NCI-H1417 (cell line): ENCODE measurements at regions not wholly inside any gene's neighbourhood (a gene's known extent, or its start where the extent isn't known, plus 50 kb on each side); places are given as distances from the start of the nearest gene placed in this dataset.

Experiments used
- DNase-seq, 3 experiments: peaks; one replicate each; lab custom pipeline; 2025; lab: John Stamatoyannopoulos, UW

- peak in 2 of 3 experiments; percentile 12 to 44 for DNase-seq
Measured at GRCh38 chr1:207971331-207972219, 60.6 kb upstream of the CD34 start.

GRCh38 chr1:207970329-207971233 is 59.7 kb upstream of the CD34 start:
- no peak for DNase-seq

- no peak for DNase-seq
Measured at GRCh38 chr1:207969528-207969927, 58.6 kb upstream of the CD34 start.

DNA sequence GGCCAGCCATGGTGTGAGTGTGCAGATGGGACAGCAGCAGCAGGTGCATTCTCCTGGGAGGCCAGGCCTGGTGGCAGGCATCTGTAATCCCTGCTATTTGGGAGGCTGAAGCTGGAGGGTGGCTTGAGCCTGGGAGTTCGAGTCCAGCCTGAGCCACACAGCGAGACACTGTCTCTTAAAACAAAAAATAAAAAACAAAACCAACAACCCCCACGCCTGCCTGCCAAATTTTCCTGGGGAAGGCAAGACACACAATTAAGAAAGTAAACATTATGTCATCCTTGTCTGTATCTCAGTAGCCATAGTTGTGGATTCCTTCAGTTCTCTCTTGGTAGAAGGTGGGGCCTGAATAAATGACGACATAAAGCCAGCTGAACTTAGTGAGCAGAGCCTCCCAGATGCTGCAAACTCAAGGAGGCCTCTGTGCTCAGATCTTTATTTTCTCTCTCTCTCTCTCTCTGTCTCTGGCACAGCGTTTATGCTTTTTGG is 57.6 kb upstream of the CD34 start:
- no peak for DNase-seq

DNA sequence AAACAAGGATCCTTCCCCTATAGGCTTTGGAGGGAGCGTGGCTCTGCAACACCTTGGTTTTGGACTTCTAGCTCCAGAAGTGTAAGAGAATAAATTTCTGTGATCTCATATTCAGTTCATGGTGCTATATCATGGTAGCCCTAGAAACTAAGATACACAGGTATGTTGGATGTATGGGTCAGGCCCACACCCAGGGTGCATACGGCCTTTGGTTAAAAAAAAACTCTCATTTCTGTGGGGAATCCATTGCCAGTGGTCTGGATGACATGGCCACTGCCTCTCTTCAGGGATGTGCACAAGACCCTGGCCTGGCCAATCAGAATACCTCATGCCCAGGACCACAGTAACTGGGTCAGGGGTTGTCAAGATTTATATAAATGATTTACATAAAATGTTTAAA is 56.8 kb upstream of the CD34 start:
- no peak for DNase-seq

DNA sequence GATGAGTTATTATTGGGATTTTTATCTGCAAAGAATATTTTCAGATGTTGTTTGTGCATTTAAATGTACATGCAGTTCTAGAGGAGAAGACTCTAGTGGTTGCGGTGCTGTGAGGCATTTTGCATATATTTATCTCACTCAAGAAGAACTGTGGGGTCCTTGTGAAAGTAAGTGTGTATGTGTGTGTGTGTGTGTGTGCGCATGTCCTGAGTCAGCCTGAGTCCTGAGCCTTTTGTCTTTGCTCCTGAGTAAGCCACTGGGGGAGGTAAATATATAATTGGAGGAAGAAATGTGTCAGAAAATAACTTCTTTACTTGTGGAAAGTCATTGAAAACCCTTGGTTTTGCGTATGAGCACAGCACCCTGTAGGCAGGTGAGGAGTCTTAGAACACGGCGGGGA is 55.6 kb upstream of the CD34 start:
- DNase-seq: no peak

DNA sequence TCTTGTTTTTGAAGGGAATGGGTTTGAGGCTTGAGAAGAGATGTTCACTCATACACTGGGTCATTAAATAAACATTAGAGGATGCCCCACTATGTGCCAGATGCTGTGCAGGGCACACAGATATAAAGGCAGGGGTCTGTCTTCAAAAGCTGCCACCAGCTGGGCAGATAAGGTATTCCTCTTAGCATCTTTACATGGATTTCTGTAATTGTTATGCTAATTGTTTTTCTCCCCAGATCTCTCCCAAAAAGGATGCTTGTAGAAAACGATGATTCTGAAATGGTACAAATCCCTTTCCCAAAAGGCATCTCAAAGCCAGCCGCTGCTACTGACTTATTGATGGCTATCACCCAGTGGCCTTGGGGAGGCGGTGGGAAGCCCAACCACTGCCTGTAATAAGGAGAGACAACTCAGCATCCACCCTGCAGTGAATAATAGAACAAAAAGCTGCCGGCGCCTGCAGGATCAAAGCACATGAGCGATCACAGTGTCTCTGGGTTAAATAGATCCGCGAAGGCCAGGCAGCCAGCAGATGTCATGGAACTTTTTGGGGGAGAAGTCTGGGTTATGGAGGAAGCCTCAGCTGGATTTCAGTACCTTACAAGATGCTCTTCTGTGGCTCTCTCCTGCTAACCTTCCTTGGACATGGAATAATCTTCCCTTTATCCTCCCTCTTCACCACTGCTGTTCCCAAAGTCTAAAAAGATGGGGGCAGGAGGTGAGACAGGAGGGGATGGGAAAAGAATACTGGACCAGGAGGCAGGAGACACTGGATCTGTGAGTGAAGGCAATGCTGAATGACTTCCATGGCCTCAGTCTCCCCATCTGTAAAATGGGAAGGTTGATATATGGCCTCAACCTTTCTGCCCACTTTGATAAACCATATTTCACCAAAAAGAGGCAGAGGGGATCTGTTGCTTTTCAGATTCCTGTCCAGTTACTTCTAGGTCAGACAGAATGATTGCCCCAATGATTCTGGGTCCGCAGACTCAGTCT is 54.8 kb upstream of the CD34 start:
- DNase-seq: no peak

GRCh38 chr1:207964195-207964966 is 53.5 kb upstream of the CD34 start:
- no peak for DNase-seq

DNA sequence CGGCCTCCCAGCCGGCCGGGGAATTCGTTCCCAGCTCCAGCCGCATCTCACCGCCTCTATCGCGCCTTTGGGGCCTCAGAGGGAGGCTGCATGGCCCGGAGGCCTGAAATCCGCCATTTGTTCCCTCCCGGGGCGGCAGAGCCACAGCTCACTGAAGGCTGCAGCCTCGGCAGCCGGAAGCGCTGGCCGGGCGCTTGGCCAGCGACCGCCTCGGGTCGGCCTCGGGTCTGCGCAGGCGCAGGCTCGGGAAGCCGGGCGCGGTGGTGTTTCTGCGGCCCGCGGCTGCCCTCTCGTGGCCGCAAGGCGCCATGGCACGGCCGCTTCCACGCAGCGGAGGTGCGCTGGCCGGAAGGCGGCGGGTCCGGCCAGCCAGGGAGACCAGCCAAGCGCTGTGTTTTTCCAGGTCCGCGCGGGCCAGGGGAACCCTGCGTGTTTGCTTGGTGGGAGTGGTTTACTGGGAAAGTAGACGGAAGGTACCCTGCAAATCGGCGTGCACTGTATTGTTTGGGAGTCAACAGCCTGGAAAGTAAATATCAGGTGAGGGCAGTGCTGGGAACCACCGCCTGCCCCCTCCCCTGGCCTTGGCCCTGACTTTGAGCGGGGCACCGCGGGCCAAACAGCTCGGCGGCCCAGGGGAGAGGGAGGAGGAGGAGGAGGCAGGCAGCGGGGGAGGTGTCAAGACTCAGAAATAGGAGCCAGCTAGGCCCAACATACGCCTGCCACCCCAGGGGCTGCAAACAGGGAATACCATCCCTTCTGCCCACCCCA is 52.7 kb upstream of the CD34 start:
- DNase-seq: peak; percentile 80 to 94 (median 89)

GRCh38 chr1:207962716-207963426 is 51.9 kb upstream of the CD34 start:
- DNase-seq: peak in 2 of 3 experiments; percentile 80 to 84
